HL-60 (cell line): ENCODE measurements at regions not wholly inside any gene's neighbourhood (a gene's known extent, or its start where the extent isn't known, plus 50 kb on each side); places are given as distances from the start of the nearest gene placed in this dataset. TPM values are rescaled to one million over a fixed set of nuclear protein-coding genes. Genes with fewer than 3 reads are reported as not detected.
"Not testable (repeated sequence)": the region's sequence is repeated elsewhere in the genome, so short reads cannot be mapped to it uniquely, and the experiment has no call there.

Experiments used
- DNase-seq, 2 experiments: peaks; one replicate each; pipeline ENCODE4 v3.0.0-alpha.2; 2010 to 2020; ENCODE audit warnings: low read depth in 1 of 2, low spot score in 1 of 2
- H3K27ac ChIP-seq: fragments of 250-450 bp; sonication (Bioruptor Pico); replicated peaks from 2 replicates; pipeline ENCODE4 v1.5.1; 2020; ENCODE audit warnings: mild to moderate bottlenecking, moderate library complexity
- H3K27me3 ChIP-seq: fragments of 250-450 bp; sonication (Bioruptor Pico); 2 replicates; pipeline ENCODE4 v1.5.1; 2021; ENCODE audit warnings: mild to moderate bottlenecking, moderate library complexity; ENCODE audit not compliant: insufficient read depth, poor library complexity, severe bottlenecking
- H3K4me3 ChIP-seq: replicated peaks from 2 replicates; pipeline ENCODE4 v1.5.1; 2011; ENCODE audit warnings: mild to moderate bottlenecking, control low read depth, low read length; ENCODE audit not compliant: insufficient read depth
- CTCF ChIP-seq: IDR thresholded peaks from one replicate; pipeline ENCODE4 v1.5.1; 2011; ENCODE audit warnings: low read length, control low read depth, inconsistent platforms; ENCODE audit not compliant: insufficient read depth
- GABPA ChIP-seq: IDR thresholded peaks from 2 replicates; pipeline ENCODE4 v1.6.1; 2012; ENCODE audit warnings: low read depth
- POLR2AphosphoS5 ChIP-seq: IDR thresholded peaks from 2 replicates; pipeline ENCODE4 v1.6.1; 2012; ENCODE audit warnings: low read depth
- REST ChIP-seq: IDR thresholded peaks from 2 replicates; pipeline ENCODE4 v1.6.1; 2012; ENCODE audit warnings: low read depth; ENCODE audit not compliant: insufficient replicate concordance
- SPI1 ChIP-seq: IDR thresholded peaks from 2 replicates; pipeline ENCODE4 v1.6.1; 2012; ENCODE audit warnings: low read depth, mild to moderate bottlenecking, borderline replicate concordance
- microRNA-seq: library from miRNA; unstranded; fragments of <30 nt; microRNA quantifications from one replicate; pipeline ENCODE4, GENCODE V29; 2018

DNA sequence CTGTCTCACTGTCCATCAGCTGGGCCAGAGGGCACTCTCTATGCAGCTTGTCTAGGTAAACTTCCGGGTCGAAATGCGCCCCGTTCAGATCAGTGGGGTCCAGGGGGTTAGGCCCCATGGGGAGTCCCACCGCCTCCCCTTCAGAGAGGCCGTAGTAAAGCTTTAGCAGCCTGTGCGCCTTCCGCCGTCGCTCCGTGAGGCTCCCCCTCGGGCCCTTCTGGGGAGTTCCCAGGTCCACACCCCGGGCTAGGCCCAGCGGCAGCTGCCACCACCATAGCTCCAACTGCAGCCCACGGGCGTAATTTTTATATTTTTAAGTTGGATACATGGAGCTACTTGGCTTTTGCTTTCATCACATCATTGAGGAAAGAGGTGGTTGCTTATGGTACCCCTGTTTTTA, 73.7 kb upstream of the FRG2C start:
- not testable (repeated sequence) for H3K27ac ChIP-seq, H3K27me3 ChIP-seq, DNase-seq, H3K4me3 ChIP-seq

GRCh38 chr3:75604286-75604934, 59.7 kb upstream of the FRG2C start:
- H3K27me3 ChIP-seq, H3K4me3 ChIP-seq, DNase-seq, H3K27ac ChIP-seq: not testable (repeated sequence)

DNA sequence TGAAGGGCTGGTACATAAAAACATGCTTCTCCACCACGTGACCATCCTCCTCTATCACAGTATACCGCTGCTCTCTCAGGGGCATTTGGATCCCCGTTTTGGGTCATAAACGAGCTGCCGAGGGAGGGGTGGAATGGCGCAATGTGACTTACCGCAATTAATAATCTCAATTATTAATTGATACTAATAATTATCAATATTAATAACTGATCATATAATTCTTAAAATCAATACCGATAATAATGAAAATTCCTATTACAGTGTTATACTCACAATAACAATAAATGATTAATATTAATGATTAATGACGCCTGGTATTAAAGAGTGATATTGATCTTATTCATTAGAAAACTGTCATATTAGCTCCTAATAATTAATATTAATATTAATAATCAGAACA, 56.1 kb upstream of the FRG2C start:
- not testable (repeated sequence) for DNase-seq, H3K27me3 ChIP-seq, H3K4me3 ChIP-seq, H3K27ac ChIP-seq

DNA sequence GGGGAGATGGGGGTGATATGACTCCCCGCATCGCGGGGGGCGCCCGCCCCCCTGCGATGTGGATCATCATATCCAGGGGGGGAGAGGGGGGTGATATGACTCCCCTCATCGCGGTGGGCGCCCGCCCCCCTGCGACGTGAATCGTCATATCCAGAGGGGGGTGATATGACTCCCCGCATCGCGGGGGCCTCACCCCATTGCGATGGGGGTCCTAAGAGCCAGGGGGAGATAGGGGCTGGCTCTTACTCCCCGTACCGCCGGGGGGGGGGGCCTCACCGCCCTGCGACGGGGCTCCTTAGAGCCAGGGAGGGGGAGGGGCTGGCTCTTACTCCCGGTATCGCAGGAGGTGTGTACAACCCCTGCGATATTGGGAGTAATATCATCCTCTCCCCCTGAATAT, 54.5 kb upstream of the FRG2C start:
- not testable (repeated sequence) for H3K4me3 ChIP-seq, DNase-seq, H3K27me3 ChIP-seq

DNA sequence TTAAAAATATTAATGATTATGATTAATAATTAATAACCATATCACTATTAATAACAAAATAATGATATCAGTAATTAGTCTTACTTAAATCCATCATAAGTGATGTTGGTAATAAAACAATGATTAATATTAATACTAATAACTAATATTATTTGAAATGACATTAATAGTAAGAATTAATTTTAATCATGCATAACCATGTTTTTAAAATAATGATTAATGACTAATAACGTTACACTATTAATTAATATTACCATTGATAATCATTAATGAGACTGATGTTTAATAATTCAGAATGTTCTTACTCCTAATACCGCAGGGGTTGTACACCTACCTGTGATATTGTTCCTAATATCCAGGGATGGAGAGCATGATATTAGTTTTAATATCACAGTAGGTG, 53.4 kb upstream of the FRG2C start:
- no peak for DNase-seq
- Histone ChIP-seq H3K27ac (no peak overlapping the region), H3K4me3 (no peak overlapping the region), H3K27me3 (no peaks in the 10 kb centered on the region)
- no peak for TF ChIP-seq REST
- TF ChIP-seq POLR2AphosphoS5: no peak
- TF ChIP-seq GABPA: no peak
- no peak for TF ChIP-seq CTCF
- TF ChIP-seq SPI1: no peak

More for the DNA sequence above, 54.5 kb upstream of the FRG2C start:
- not testable (repeated sequence) for H3K27ac ChIP-seq

GRCh38 chr3:75611724-75612460, 52.2 kb upstream of the FRG2C start:
- H3K27ac ChIP-seq, H3K27me3 ChIP-seq, H3K4me3 ChIP-seq, DNase-seq: not testable (repeated sequence)

Small RNA genes lying in the stretch of these regions (microRNA-seq; reads per million reads assigned to microRNA genes)
- gene MIR4444-2: not detected
